ENCODE measurements at regions not wholly inside any gene's neighbourhood (a gene's known extent, or its start where the extent isn't known, plus 50 kb on each side); places are given as distances from the start of the nearest gene placed in this dataset.

- TF ChIP-seq POLR2AphosphoS5 (IDR thresholded peaks at IDR 0.05) (no peak), CTCF (IDR thresholded peaks at IDR 0.05) (no peak)
- no peak overlapping the region for H3K4me3 ChIP-seq
- H3K4me1 ChIP-seq, result no peaks in the 10 kb centered on the region
- H3K27ac ChIP-seq, result no peak overlapping the region
- 82 to 91% methylated on average over 4 of the region's 4 CpGs for WGBS, 2 donors
- H3K27me3 ChIP-seq, result no peaks in the 10 kb centered on the region
- no peaks in the 10 kb centered on the region for H3K36me3 ChIP-seq
- DNase-seq (no peak), ATAC-seq (ENCODE audit: low FRiP score in 2 of 2) (no peak)
- H3K9me3 ChIP-seq, result peaks cover 0 to 3% (median under 1%) of the 10 kb centered on the region in 4 donors
These were observed 98.5 kb upstream of the GPC1 start for GRCh38 chr2:240336820-240337427.

GRCh38 chr2:240338274-240338673 is 97.2 kb upstream of the GPC1 start:
- no peak for TF ChIP-seq POLR2AphosphoS5 (IDR thresholded peaks at IDR 0.05)
- TF ChIP-seq CTCF (IDR thresholded peaks at IDR 0.05), result no peak
- no peak for TF ChIP-seq POLR2A (IDR thresholded peaks at IDR 0.05)
- TF ChIP-seq EP300 (IDR thresholded peaks at IDR 0.05), result no peak
- H3K36me3 ChIP-seq, result no peaks in the 10 kb centered on the region
- DNase-seq (no peak), ATAC-seq (ENCODE audit: low FRiP score in 2 of 2) (no peak)
- no peak overlapping the region for H3K4me3 ChIP-seq
- H3K9me3 ChIP-seq, result no peaks in the 10 kb centered on the region
- no peak overlapping the region for H3K27ac ChIP-seq
- H3K27me3 ChIP-seq, result no peaks in the 10 kb centered on the region
- H3K4me1 ChIP-seq, result no peaks in the 10 kb centered on the region
- 83 to 84% methylated on average over 2 of the region's 2 CpGs for WGBS, 2 donors

- Histone ChIP-seq H3K4me1 (no peaks in the 10 kb centered on the region), H3K27me3 (no peaks in the 10 kb centered on the region), H3K36me3 (no peaks in the 10 kb centered on the region), H3K27ac (no peak overlapping the region), H3K9me3 (peaks cover 0 to 4% (median 0%) of the 10 kb centered on the region in 4 donors), H3K4me3 (no peak overlapping the region)
- DNase-seq, result peak in 1 of 2 donors; percentile 15
- ATAC-seq (ENCODE audit: low FRiP score in 2 of 2), result no peak
- 83 to 89% methylated on average over 11 to 21 of the region's 24 CpGs for whole genome bisulfite sequencing, 2 donors
- TF ChIP-seq POLR2A (IDR thresholded peaks at IDR 0.05) (no peak), EP300 (IDR thresholded peaks at IDR 0.05) (no peak), CTCF (IDR thresholded peaks at IDR 0.05) (no peak), POLR2AphosphoS5 (IDR thresholded peaks at IDR 0.05) (no peak)
These were observed 95.8 kb upstream of the GPC1 start for GRCh38 chr2:240339411-240340360.

- DNase-seq (no peak), ATAC-seq (ENCODE audit: low FRiP score in 2 of 2) (no peak)
- H3K36me3 ChIP-seq, result no peaks in the 10 kb centered on the region
- no peaks in the 10 kb centered on the region for H3K4me1 ChIP-seq
- 90 to 93% methylated on average over 7 to 9 of the region's 14 CpGs for WGBS, 2 donors
- peaks cover 0 to 11% (median 5%) of the 10 kb centered on the region in 4 donors for H3K9me3 ChIP-seq
- no peak overlapping the region for H3K4me3 ChIP-seq
- TF ChIP-seq CTCF (IDR thresholded peaks at IDR 0.05) (no peak), POLR2AphosphoS5 (IDR thresholded peaks at IDR 0.05) (no peak), EP300 (IDR thresholded peaks at IDR 0.05) (no peak), POLR2A (IDR thresholded peaks at IDR 0.05) (no peak)
- no peaks in the 10 kb centered on the region for H3K27me3 ChIP-seq
- no peak overlapping the region for H3K27ac ChIP-seq
These were observed 95.1 kb upstream of the GPC1 start for GRCh38 chr2:240340361-240340761.
